ENCODE measurements at regions not wholly inside any gene's neighbourhood (a gene's known extent, or its start where the extent isn't known, plus 50 kb on each side); places are given as distances from the start of the nearest gene placed in this dataset.

GRCh38 chr13:50079655-50080202, 64.5 kb downstream of the KCNRG start:
- TF ChIP-seq, protein P1, sequence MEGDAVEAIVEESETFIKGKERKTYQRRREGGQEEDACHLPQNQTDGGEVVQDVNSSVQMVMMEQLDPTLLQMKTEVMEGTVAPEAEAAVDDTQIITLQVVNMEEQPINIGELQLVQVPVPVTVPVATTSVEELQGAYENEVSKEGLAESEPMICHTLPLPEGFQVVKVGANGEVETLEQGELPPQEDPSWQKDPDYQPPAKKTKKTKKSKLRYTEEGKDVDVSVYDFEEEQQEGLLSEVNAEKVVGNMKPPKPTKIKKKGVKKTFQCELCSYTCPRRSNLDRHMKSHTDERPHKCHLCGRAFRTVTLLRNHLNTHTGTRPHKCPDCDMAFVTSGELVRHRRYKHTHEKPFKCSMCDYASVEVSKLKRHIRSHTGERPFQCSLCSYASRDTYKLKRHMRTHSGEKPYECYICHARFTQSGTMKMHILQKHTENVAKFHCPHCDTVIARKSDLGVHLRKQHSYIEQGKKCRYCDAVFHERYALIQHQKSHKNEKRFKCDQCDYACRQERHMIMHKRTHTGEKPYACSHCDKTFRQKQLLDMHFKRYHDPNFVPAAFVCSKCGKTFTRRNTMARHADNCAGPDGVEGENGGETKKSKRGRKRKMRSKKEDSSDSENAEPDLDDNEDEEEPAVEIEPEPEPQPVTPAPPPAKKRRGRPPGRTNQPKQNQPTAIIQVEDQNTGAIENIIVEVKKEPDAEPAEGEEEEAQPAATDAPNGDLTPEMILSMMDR (tag by site-specific recombination; IDR thresholded peaks at IDR 0.05): no peak
- TF ChIP-seq ZBTB26 (tag by site-specific recombination; optimal IDR thresholded peaks at IDR 0.05) (no peak), YY1 (tag by site-specific recombination; IDR thresholded peaks at IDR 0.05) (no peak), PRDM10 (tag by site-specific recombination; IDR thresholded peaks at IDR 0.05) (no peak), IKZF3 (tag by site-specific recombination; IDR thresholded peaks at IDR 0.05) (no peak), KLF16 (tag by site-specific recombination; IDR thresholded peaks at IDR 0.05) (no peak), ZNF391 (tag by site-specific recombination; IDR thresholded peaks at IDR 0.05; ENCODE audit: borderline replicate concordance, low read depth) (no peak), ZNF624 (tag by site-specific recombination; IDR thresholded peaks at IDR 0.05) (no peak), SP2 (tag by site-specific recombination; IDR thresholded peaks at IDR 0.05) (no peak), ZNF529 (tag by site-specific recombination; IDR thresholded peaks at IDR 0.05; ENCODE audit: insufficient replicate concordance) (no peak)

Data from HEK293 (cell line).